DMS53 treated with DMSO at 0.1 percent for 48 hours (cell line): ENCODE measurements at regions not wholly inside any gene's neighbourhood (a gene's known extent, or its start where the extent isn't known, plus 50 kb on each side); places are given as distances from the start of the nearest gene placed in this dataset.
"Not testable (repeated sequence)": the region's sequence is repeated elsewhere in the genome, so short reads cannot be mapped to it uniquely, and the experiment has no call there.

Source experiments
- DNase-seq: peaks from one replicate; lab custom pipeline; 2025; ENCODE audit not compliant: unreplicated experiment; lab: John Stamatoyannopoulos, UW

- DNase-seq: no peak
Measured at GRCh38 chr12:131311764-131312163, 358.1 kb downstream of the ADGRD1 start.

- not testable (repeated sequence) for DNase-seq
Measured at GRCh38 chr12:131312382-131312781, 358.7 kb downstream of the ADGRD1 start.

GRCh38 chr12:131312793-131313545 is 359.3 kb downstream of the ADGRD1 start:
- no peak for DNase-seq

- no peak for DNase-seq
Measured at GRCh38 chr12:131313635-131314034, 359.9 kb downstream of the ADGRD1 start.

- DNase-seq: no peak
Measured at GRCh38 chr12:131314524-131315090, 360.9 kb downstream of the ADGRD1 start.

- no peak for DNase-seq
Measured at GRCh38 chr12:131315601-131316000, 361.9 kb downstream of the ADGRD1 start.

GRCh38 chr12:131316388-131316787 is 362.7 kb downstream of the ADGRD1 start:
- DNase-seq: no peak

GRCh38 chr12:131318045-131318685 is 364.5 kb downstream of the ADGRD1 start:
- no peak for DNase-seq

GRCh38 chr12:131321988-131322387 is 368.3 kb downstream of the ADGRD1 start:
- DNase-seq: no peak

GRCh38 chr12:131322460-131322859 is 368.8 kb downstream of the ADGRD1 start:
- not testable (repeated sequence) for DNase-seq

- no peak for DNase-seq
Measured at GRCh38 chr12:131323879-131324278, 370.2 kb downstream of the ADGRD1 start.

GRCh38 chr12:131327521-131328488 is 374.1 kb downstream of the ADGRD1 start:
- no peak for DNase-seq

GRCh38 chr12:131328861-131329845 is 375.4 kb downstream of the ADGRD1 start:
- not testable (repeated sequence) for DNase-seq

- DNase-seq: no peak
Measured at GRCh38 chr12:131330106-131330815, 376.6 kb downstream of the ADGRD1 start.

- DNase-seq: no peak
Measured at GRCh38 chr12:131331148-131331750, 377.5 kb downstream of the ADGRD1 start.

- DNase-seq: no peak
Measured at GRCh38 chr12:131332224-131332623, 378.5 kb downstream of the ADGRD1 start.

GRCh38 chr12:131333136-131333535 is 377.8 kb upstream of the SFSWAP start:
- DNase-seq: no peak

- no peak for DNase-seq
Measured at GRCh38 chr12:131333621-131334440, 377.1 kb upstream of the SFSWAP start.
